IPS-NIHi7 (cell line): ENCODE measurements at regions not wholly inside any gene's neighbourhood (a gene's known extent, or its start where the extent isn't known, plus 50 kb on each side); places are given as distances from the start of the nearest gene placed in this dataset.
"Not testable (repeated sequence)": the region's sequence is repeated elsewhere in the genome, so short reads cannot be mapped to it uniquely, and the experiment has no call there.

Source experiments
- DNase-seq: peaks from one replicate; pipeline ENCODE4 v3.0.0; 2012; ENCODE audit warnings: mixed read lengths; ENCODE audit errors: extremely low spot score

GRCh38 chr3:118806423-118806822 lies 228.2 kb downstream of the IGSF11 start:
- no peak for DNase-seq

DNA sequence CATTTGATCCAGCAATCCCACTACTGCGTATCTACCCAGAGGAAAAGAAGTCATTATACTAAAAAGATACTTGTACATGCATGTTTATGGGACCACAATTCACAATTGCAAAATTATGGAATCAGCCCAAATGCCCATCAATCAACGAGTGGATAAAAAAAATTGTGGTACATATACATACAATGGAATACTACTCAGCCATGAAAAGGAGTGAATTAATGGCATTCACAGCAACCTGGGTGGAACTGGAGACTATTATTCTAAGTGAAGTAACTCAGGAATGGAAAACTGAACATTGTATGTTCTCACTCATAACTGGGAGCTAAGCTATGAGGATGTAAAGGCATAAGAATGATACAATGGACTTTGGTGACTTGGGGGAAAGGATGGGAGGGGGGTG lies 227.3 kb downstream of the IGSF11 start:
- not testable (repeated sequence) for DNase-seq

DNA sequence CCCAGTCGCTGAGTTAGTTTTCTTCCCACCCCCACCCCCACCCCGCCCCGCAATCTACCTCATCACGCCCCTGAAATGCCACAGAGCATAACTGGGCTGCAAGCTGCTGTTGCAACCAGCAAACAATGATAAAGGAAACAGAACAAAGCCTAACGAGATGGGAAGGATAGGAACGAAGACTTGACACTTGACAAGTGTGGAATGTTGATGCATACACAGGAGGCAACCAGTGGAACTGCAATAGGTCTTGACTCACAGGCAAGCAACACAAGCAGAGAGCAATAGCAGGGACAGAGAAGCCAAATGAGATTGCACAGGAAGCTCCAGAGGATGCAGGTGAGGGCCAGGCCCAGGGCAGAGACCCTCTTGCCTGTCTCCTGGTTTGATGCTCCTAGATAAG lies 225.9 kb downstream of the IGSF11 start:
- DNase-seq, result peak; percentile 23

DNA sequence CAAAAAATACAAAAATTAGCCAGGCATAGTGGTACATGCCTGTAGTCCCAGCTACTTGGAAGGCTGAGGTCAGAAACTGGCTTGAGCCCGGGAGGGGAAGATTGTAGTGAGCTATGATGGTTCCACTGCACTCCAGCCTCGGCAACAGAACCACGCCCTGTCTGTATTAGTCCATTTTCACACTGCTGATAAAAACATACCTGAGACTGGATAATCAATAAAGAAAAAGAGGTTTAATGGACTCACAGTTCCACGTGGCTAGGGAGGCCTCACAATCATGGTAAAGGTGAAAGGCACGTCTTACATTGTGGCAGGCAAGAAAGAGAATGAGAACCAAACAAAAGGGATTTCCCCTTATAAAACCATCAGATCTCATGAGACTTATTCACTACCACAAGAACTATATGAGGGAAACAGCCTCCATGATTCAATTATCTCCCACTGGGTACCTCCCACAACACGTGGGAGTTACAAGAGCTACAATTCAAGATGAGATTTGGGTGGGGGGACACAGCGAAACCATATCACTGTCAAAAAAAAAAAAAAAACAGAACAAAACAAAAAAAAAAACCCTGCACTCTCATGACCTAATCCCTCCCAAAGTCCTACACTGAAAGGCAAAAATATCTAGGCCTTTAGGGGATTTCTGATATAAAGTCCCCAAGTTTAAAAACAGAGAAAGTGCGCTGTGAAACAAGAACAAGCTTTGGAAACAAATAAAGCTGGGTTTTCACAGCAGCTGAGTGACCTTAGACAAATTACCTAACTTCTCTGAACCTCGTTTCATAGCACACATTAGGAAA lies 224.7 kb downstream of the IGSF11 start:
- DNase-seq, result no peak

- no peak for DNase-seq
Observed at GRCh38 chr3:118810499-118811035, 224.1 kb downstream of the IGSF11 start.

GRCh38 chr3:118811236-118811732 lies 223.4 kb downstream of the IGSF11 start:
- DNase-seq, result no peak

- DNase-seq, result no peak
Observed at GRCh38 chr3:118813472-118813871, 221.2 kb downstream of the IGSF11 start.

DNA sequence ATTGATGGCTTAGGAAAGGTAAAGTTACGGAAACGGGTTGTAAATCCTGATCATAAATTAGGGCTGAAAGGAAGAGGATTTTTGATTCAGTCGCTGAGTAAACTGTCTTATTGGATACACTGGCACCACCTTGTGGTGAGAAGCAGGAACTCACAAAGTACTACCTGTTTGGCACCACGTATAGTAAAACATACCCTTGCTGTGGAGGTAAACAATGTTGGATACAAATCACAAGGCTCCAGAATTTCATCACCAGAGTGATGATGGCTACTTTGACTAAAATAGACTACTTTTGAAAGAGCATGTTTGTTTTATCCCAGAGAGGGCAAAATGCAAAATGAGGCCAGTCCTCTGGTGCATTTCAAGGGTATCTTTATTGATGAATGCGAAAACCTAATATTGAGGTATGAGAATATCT lies 216.9 kb downstream of the IGSF11 start:
- peak; percentile 67 for DNase-seq

GRCh38 chr3:118818386-118818785 lies 216.3 kb downstream of the IGSF11 start:
- no peak for DNase-seq

- no peak for DNase-seq
Observed at GRCh38 chr3:118823626-118824025, 211.0 kb downstream of the IGSF11 start.

GRCh38 chr3:118827446-118827845 lies 207.2 kb downstream of the IGSF11 start:
- DNase-seq, result no peak

DNA sequence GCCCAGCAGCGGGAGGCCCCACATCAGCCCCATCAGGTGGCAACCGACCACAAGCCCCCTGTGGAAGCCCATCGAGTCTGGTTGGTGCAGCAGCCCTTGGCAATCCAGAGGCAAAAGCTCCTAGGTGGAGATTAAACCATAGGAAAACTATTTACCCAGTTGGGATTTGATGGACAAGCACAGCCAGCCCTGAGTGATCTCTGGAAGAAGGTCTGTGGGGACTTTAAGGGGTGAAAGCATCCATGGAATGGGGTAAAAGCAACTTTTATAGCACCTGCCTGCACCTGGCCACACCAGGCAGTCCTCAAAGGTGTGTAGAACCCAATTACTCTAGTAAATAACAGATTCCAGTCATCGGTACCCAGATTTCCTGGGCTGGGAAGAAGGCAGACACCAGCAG lies 206.3 kb downstream of the IGSF11 start:
- DNase-seq, result no peak

DNA sequence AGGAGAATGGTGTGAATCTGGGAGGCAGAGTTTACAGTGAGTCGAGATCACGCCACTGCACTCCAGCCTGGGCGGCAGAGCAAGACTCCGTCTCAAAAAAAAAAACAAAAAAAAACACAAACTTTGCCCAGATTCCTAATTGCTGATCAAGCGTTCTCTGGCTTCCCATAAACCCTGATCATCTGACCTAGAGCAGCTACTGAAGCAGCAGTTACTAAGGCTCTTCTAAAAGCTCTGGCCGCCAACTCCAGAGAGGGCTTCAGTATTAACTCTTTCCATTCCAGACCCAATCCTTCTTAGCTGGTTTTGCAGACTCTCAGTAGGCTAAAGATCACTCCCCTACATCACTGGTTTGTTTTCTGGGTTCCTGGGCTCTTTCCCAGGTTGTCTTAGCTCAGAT lies 201.6 kb downstream of the IGSF11 start:
- no peak for DNase-seq

DNA sequence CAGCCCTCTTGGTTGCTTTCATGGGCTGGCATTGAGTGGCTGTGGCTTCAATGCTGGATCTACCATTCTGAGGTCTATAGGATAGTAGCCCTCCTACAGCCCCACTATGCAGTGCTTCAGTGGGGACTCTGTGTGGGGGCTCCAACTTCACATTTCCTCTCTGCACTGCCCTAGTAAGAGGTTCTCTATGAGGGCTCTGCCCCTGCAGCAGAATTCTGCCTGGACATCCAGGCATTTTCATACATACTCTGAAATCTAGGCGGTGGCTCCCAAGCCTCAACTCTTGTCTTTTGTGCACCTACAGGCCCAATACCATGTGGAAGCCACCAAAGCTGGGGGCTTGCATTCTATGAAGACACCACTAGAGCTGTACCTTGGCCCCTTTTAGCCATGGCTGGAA lies 195.8 kb downstream of the IGSF11 start:
- no peak for DNase-seq

- DNase-seq, result no peak
Observed at GRCh38 chr3:118842147-118842863, 192.3 kb downstream of the IGSF11 start.

DNA sequence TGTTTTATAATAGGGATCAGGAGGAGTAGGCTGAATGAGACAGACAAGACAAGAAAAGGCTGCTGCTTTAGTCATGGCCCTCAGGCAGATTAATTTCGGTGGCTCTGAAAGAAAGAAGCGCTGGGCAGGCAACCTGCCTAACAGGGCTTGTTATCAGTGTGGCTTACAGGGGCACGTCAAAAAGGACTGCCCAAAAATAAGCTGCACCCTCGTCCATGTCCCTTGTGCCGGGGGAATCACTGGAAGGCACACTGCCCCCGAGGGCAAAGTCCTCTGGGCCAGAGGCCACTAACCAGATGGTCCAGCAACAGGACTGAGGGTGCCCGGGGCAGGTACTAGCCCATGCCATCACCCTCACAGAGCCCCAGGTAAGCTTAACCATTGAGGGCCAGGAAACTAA lies 188.5 kb downstream of the IGSF11 start:
- DNase-seq, result no peak
